ENCODE measurements at regions not wholly inside any gene's neighbourhood (a gene's known extent, or its start where the extent isn't known, plus 50 kb on each side); places are given as distances from the start of the nearest gene placed in this dataset.
"Not testable (repeated sequence)": the region's sequence is repeated elsewhere in the genome, so short reads cannot be mapped to it uniquely, and the experiment has no call there.

GRCh38 chr5:145658435-145658834 lies 176.7 kb downstream of the PRELID2 start:
- Histone ChIP-seq H3K4me1 (ENCODE audit: control insufficient read depth, insufficient read depth, low read length) (no peaks in the 10 kb centered on the region), H3K27me3 (ENCODE audit: control insufficient read depth, insufficient read depth, low read length) (no peaks in the 10 kb centered on the region), H3K9ac (ENCODE audit: low read depth, low read length) (no peak overlapping the region), H3K27ac (ENCODE audit: low read depth, low read length) (no peak overlapping the region), H3K4me3 (ENCODE audit: low read depth, low read length) (no peak overlapping the region), H3K9me3 (ENCODE audit: control insufficient read depth, insufficient read depth, low read length) (no peaks in the 10 kb centered on the region), H3K36me3 (ENCODE audit: control insufficient read depth, insufficient read depth, low read length) (no peaks in the 10 kb centered on the region)

GRCh38 chr5:145652700-145653099 lies 182.4 kb downstream of the PRELID2 start:
- H3K27ac ChIP-seq (ENCODE audit: low read depth, low read length); H3K27me3 ChIP-seq (ENCODE audit: control insufficient read depth, insufficient read depth, low read length): not testable (repeated sequence)

GRCh38 chr5:145647137-145647536 lies 188.0 kb downstream of the PRELID2 start:
- H3K9ac ChIP-seq (ENCODE audit: low read depth, low read length); H3K4me1 ChIP-seq (ENCODE audit: control insufficient read depth, insufficient read depth, low read length); H3K27ac ChIP-seq (ENCODE audit: low read depth, low read length); H3K9me3 ChIP-seq (ENCODE audit: control insufficient read depth, insufficient read depth, low read length); H3K4me3 ChIP-seq (ENCODE audit: low read depth, low read length); H3K36me3 ChIP-seq (ENCODE audit: control insufficient read depth, insufficient read depth, low read length); H3K27me3 ChIP-seq (ENCODE audit: control insufficient read depth, insufficient read depth, low read length): not testable (repeated sequence)

More at GRCh38 chr5:145652700-145653099, 182.4 kb downstream of the PRELID2 start:
- not testable (repeated sequence) for H3K4me3 ChIP-seq (ENCODE audit: low read depth, low read length); H3K4me1 ChIP-seq (ENCODE audit: control insufficient read depth, insufficient read depth, low read length); H3K9me3 ChIP-seq (ENCODE audit: control insufficient read depth, insufficient read depth, low read length); H3K9ac ChIP-seq (ENCODE audit: low read depth, low read length); H3K36me3 ChIP-seq (ENCODE audit: control insufficient read depth, insufficient read depth, low read length)

GRCh38 chr5:145643214-145643613 lies 191.9 kb downstream of the PRELID2 start:
- not testable (repeated sequence) for H3K9me3 ChIP-seq (ENCODE audit: control insufficient read depth, insufficient read depth, low read length); H3K36me3 ChIP-seq (ENCODE audit: control insufficient read depth, insufficient read depth, low read length); H3K4me1 ChIP-seq (ENCODE audit: control insufficient read depth, insufficient read depth, low read length); H3K27me3 ChIP-seq (ENCODE audit: control insufficient read depth, insufficient read depth, low read length); H3K4me3 ChIP-seq (ENCODE audit: low read depth, low read length); H3K9ac ChIP-seq (ENCODE audit: low read depth, low read length); H3K27ac ChIP-seq (ENCODE audit: low read depth, low read length)

- Histone ChIP-seq H3K27me3 (ENCODE audit: control insufficient read depth, insufficient read depth, low read length) (no peaks in the 10 kb centered on the region), H3K9me3 (ENCODE audit: control insufficient read depth, insufficient read depth, low read length) (no peaks in the 10 kb centered on the region), H3K4me1 (ENCODE audit: control insufficient read depth, insufficient read depth, low read length) (no peaks in the 10 kb centered on the region), H3K36me3 (ENCODE audit: control insufficient read depth, insufficient read depth, low read length) (no peaks in the 10 kb centered on the region), H3K27ac (ENCODE audit: low read depth, low read length) (no peak overlapping the region), H3K4me3 (ENCODE audit: low read depth, low read length) (no peak overlapping the region), H3K9ac (ENCODE audit: low read depth, low read length) (no peak overlapping the region)
Observed at GRCh38 chr5:145637396-145637795, 197.7 kb downstream of the PRELID2 start.

GRCh38 chr5:145636371-145636770 lies 198.8 kb downstream of the PRELID2 start:
- no peak overlapping the region for H3K27ac ChIP-seq (ENCODE audit: low read depth, low read length)
- H3K4me1 ChIP-seq (ENCODE audit: control insufficient read depth, insufficient read depth, low read length), result peaks cover 4% of the 10 kb centered on the region; the same call in 1 of the 2 replicates
- no peaks in the 10 kb centered on the region for H3K36me3 ChIP-seq (ENCODE audit: control insufficient read depth, insufficient read depth, low read length)
- no peaks in the 10 kb centered on the region for H3K27me3 ChIP-seq (ENCODE audit: control insufficient read depth, insufficient read depth, low read length)
- no peaks in the 10 kb centered on the region for H3K9me3 ChIP-seq (ENCODE audit: control insufficient read depth, insufficient read depth, low read length)
- H3K9ac ChIP-seq (ENCODE audit: low read depth, low read length), result no peak overlapping the region
- no peak overlapping the region for H3K4me3 ChIP-seq (ENCODE audit: low read depth, low read length)

GRCh38 chr5:145633474-145633873 lies 201.7 kb downstream of the PRELID2 start:
- no peaks in the 10 kb centered on the region for H3K9me3 ChIP-seq (ENCODE audit: control insufficient read depth, insufficient read depth, low read length)
- H3K4me1 ChIP-seq (ENCODE audit: control insufficient read depth, insufficient read depth, low read length), result peaks cover 4% of the 10 kb centered on the region; the same call in 1 of the 2 replicates
- no peaks in the 10 kb centered on the region for H3K27me3 ChIP-seq (ENCODE audit: control insufficient read depth, insufficient read depth, low read length)
- no peak overlapping the region for H3K9ac ChIP-seq (ENCODE audit: low read depth, low read length)
- no peaks in the 10 kb centered on the region for H3K36me3 ChIP-seq (ENCODE audit: control insufficient read depth, insufficient read depth, low read length)
- H3K4me3 ChIP-seq (ENCODE audit: low read depth, low read length), result no peak overlapping the region
- H3K27ac ChIP-seq (ENCODE audit: low read depth, low read length), result no peak overlapping the region

GRCh38 chr5:145632701-145633100 lies 202.4 kb downstream of the PRELID2 start:
- Histone ChIP-seq H3K4me3 (ENCODE audit: low read depth, low read length) (no peak overlapping the region), H3K9me3 (ENCODE audit: control insufficient read depth, insufficient read depth, low read length) (no peaks in the 10 kb centered on the region), H3K36me3 (ENCODE audit: control insufficient read depth, insufficient read depth, low read length) (no peaks in the 10 kb centered on the region), H3K9ac (ENCODE audit: low read depth, low read length) (no peak overlapping the region), H3K27ac (ENCODE audit: low read depth, low read length) (no peak overlapping the region), H3K4me1 (ENCODE audit: control insufficient read depth, insufficient read depth, low read length) (peaks cover 4% of the 10 kb centered on the region; the same call in 1 of the 2 replicates), H3K27me3 (ENCODE audit: control insufficient read depth, insufficient read depth, low read length) (no peaks in the 10 kb centered on the region)

- no peaks in the 10 kb centered on the region for H3K27me3 ChIP-seq (ENCODE audit: control insufficient read depth, insufficient read depth, low read length)
- H3K27ac ChIP-seq (ENCODE audit: low read depth, low read length), result no peak overlapping the region
- H3K9me3 ChIP-seq (ENCODE audit: control insufficient read depth, insufficient read depth, low read length), result no peaks in the 10 kb centered on the region; the same call in 1 of the 2 replicates
- no peak overlapping the region for H3K4me3 ChIP-seq (ENCODE audit: low read depth, low read length)
- no peak overlapping the region for H3K9ac ChIP-seq (ENCODE audit: low read depth, low read length)
- H3K4me1 ChIP-seq (ENCODE audit: control insufficient read depth, insufficient read depth, low read length), result peaks cover 4% of the 10 kb centered on the region; the same call in 1 of the 2 replicates
- H3K36me3 ChIP-seq (ENCODE audit: control insufficient read depth, insufficient read depth, low read length), result no peaks in the 10 kb centered on the region
Observed at GRCh38 chr5:145629047-145629446, 206.1 kb downstream of the PRELID2 start.

- no peaks in the 10 kb centered on the region for H3K27me3 ChIP-seq (ENCODE audit: control insufficient read depth, insufficient read depth, low read length)
- H3K36me3 ChIP-seq (ENCODE audit: control insufficient read depth, insufficient read depth, low read length), result no peaks in the 10 kb centered on the region
- H3K9me3 ChIP-seq (ENCODE audit: control insufficient read depth, insufficient read depth, low read length), result peaks cover 4% of the 10 kb centered on the region; the same call in 1 of the 2 replicates
- no peak overlapping the region for H3K4me3 ChIP-seq (ENCODE audit: low read depth, low read length)
- no peak overlapping the region for H3K27ac ChIP-seq (ENCODE audit: low read depth, low read length)
- H3K4me1 ChIP-seq (ENCODE audit: control insufficient read depth, insufficient read depth, low read length), result peaks cover 4% of the 10 kb centered on the region; the same call in 1 of the 2 replicates
- no peak overlapping the region for H3K9ac ChIP-seq (ENCODE audit: low read depth, low read length)
Observed at GRCh38 chr5:145628525-145628924, 206.6 kb downstream of the PRELID2 start.

GRCh38 chr5:145619806-145620310 lies 215.3 kb downstream of the PRELID2 start:
- no peaks in the 10 kb centered on the region for H3K4me1 ChIP-seq (ENCODE audit: control insufficient read depth, insufficient read depth, low read length)
- peaks cover 24% of the 10 kb centered on the region for H3K9me3 ChIP-seq (ENCODE audit: control insufficient read depth, insufficient read depth, low read length)
- H3K4me3 ChIP-seq (ENCODE audit: low read depth, low read length), result no peak overlapping the region
- H3K36me3 ChIP-seq (ENCODE audit: control insufficient read depth, insufficient read depth, low read length), result no peaks in the 10 kb centered on the region
- H3K27me3 ChIP-seq (ENCODE audit: control insufficient read depth, insufficient read depth, low read length), result no peaks in the 10 kb centered on the region
- no peak overlapping the region for H3K27ac ChIP-seq (ENCODE audit: low read depth, low read length)
- no peak overlapping the region for H3K9ac ChIP-seq (ENCODE audit: low read depth, low read length)

GRCh38 chr5:145616739-145617138 lies 218.4 kb downstream of the PRELID2 start:
- not testable (repeated sequence) for H3K9ac ChIP-seq (ENCODE audit: low read depth, low read length); H3K4me1 ChIP-seq (ENCODE audit: control insufficient read depth, insufficient read depth, low read length); H3K27me3 ChIP-seq (ENCODE audit: control insufficient read depth, insufficient read depth, low read length); H3K36me3 ChIP-seq (ENCODE audit: control insufficient read depth, insufficient read depth, low read length); H3K4me3 ChIP-seq (ENCODE audit: low read depth, low read length)
- peak overlapping the region; percentile 87 for H3K27ac ChIP-seq (ENCODE audit: low read depth, low read length)
- H3K9me3 ChIP-seq (ENCODE audit: control insufficient read depth, insufficient read depth, low read length), result peaks cover 24% of the 10 kb centered on the region

Data from HUES48 (cell line).